Naive thymus-derived CD8-positive, alpha-beta T cell (primary cell): ENCODE measurements at regions not wholly inside any gene's neighbourhood (a gene's known extent, or its start where the extent isn't known, plus 50 kb on each side); places are given as distances from the start of the nearest gene placed in this dataset.
"Not testable (repeated sequence)": the region's sequence is repeated elsewhere in the genome, so short reads cannot be mapped to it uniquely, and the experiment has no call there.

Source experiments
- ATAC-seq, 2 donors: fragments of 150-1000 bp; cut with Tn5 transposase in 1 of 2; sonication (Bioruptor Pico), chemical (Tn5 transposase) in 1 of 2; 1 replicate in 1 of 2; 2 replicates in 1 of 2; pipeline ENCODE4 v1.10.0; 2021; ENCODE audit warnings: mild to moderate bottlenecking in 2 of 2, moderate library complexity in 2 of 2
- POLR2A ChIA-PET: fragments of 350-600 bp; sonication (Branson Sonifier 250); formaldehyde crosslinking; loops from one replicate; lab custom pipeline; 2021; ENCODE audit warnings: antibody characterized with exemption; lab: Charles Lee
- DNase-seq, 10 donors: peaks; one replicate each; pipeline versions ENCODE4 v3.0.0 to v3.0.0-alpha.2; 2020 to 2022
- H3K27ac Mint-ChIP-seq, 10 donors: one replicate each; pipeline ENCODE4 v1.8.0; 2020 to 2022; ENCODE audit warnings: mild to moderate bottlenecking in 10 of 10, mixed read lengths in 10 of 10, moderate library complexity in 4 of 10, inconsistent platforms in 1 of 10
- H3K27me3 Mint-ChIP-seq, 5 donors: one replicate each; pipeline ENCODE4 v1.8.0; 2021 to 2022; ENCODE audit warnings: mixed read lengths in 5 of 5
- H3K36me3 Mint-ChIP-seq, 3 donors: one replicate each; pipeline ENCODE4 v1.8.0; 2020 to 2022; ENCODE audit warnings: mixed read lengths in 3 of 3, mild to moderate bottlenecking in 2 of 3, inconsistent platforms in 1 of 3
- H3K4me1 Mint-ChIP-seq, 4 donors: one replicate each; pipeline ENCODE4 v1.8.0; 2021 to 2022; ENCODE audit warnings: mixed read lengths in 4 of 4
- H3K4me3 Mint-ChIP-seq, 10 donors: one replicate each; pipeline ENCODE4 v1.8.0; 2020 to 2022; ENCODE audit warnings: mild to moderate bottlenecking in 10 of 10, mixed read lengths in 10 of 10, moderate library complexity in 6 of 10, inconsistent platforms in 1 of 10
- H3K9me3 Mint-ChIP-seq, 9 donors: one replicate each; pipeline ENCODE4 v1.8.0; 2020 to 2022; ENCODE audit warnings: mixed read lengths in 9 of 9, mild to moderate bottlenecking in 3 of 9, inconsistent platforms in 1 of 9, moderate library complexity in 1 of 9

DNA sequence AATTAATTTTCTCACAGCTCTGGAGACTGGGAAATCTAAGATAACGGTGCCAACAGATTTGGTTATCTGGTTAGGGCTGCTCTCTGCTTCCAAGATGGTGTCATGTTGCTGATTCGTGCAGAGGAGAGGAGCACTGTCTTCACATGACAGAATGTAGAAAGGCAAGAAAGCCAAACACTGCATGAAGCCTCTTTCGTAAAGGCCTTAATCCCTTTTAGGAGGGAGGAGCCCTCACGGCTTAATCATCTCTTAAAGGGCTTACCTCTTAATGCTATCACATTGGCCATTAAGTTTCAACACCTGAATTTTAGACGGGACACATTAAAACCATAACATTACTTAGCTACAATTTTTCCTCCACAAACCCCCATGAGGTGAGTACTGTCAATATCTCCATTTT is 174.1 kb downstream of the COX18 start:
- Mint-ChIP-seq H3K9me3 (peaks cover 0 to 4% (median 0%) of the 10 kb centered on the region in 9 donors), H3K27me3 (peaks cover 0 to 12% (median 8%) of the 10 kb centered on the region in 5 donors), H3K36me3 (no peaks in the 10 kb centered on the region), H3K4me3 (no peak overlapping the region), H3K4me1 (no peaks in the 10 kb centered on the region), H3K27ac (no peak overlapping the region)
- ATAC-seq (no peak), DNase-seq (no peak)
- POLR2A ChIA-PET: no interaction called here

DNA sequence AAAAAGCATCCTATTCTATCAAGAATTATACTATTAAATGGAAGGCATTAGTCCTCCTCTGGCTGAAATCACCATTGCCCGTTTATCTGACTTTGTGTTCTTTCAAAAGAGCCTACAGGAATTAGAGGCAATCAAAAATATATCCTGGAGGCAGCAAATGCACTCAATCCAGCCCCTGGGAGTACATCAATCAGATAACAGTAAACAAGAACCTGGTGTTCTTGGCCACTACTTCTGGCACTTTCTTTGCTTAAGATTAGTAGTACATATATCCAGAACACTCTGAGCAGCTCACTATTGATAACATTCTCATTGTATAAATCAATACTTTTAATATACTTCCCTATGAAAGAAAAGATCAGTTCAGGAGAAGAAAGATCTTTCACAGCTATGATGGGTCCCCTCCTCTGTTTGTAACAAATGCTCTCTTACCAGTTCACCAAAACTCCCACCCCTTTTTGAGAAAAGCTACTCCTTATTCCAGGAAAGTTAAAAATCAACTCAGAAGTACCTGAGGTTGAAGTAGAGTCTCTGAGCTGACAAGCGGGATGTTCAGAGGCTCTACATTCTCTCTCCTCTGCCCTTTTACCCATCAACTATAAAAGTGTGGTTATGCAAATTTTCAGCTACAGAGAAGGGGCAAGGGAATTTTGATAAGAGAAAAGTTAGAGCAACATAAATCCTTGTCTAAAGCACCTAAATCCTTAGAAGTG is 176.0 kb downstream of the COX18 start:
- POLR2A ChIA-PET: no interaction called here
- Mint-ChIP-seq H3K27ac (no peak overlapping the region), H3K36me3 (no peaks in the 10 kb centered on the region), H3K27me3 (peaks cover 0 to 12% (median 8%) of the 10 kb centered on the region in 5 donors), H3K4me1 (no peaks in the 10 kb centered on the region), H3K9me3 (peaks cover 0 to 4% (median 0%) of the 10 kb centered on the region in 9 donors), H3K4me3 (no peak overlapping the region)
- no peak for DNase-seq
- no peak for ATAC-seq

DNA sequence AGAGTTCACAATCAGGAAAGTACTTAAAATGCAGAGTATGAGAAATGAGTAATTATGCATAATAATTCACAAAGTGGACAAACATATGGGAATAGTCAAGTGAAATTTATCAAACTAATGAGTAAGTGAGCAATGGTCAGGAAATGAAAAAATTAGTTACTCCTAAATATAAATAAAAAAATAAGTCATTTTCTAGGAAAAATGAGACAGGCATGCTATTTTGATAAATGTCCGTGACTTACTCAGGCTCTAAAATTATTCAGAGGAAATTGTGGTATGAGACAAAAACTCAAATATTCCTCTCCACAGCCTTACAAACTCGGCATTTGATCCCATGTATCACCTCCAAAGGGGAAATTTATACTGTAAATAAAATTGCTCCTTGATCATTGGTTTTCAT is 181.2 kb downstream of the COX18 start:
- POLR2A ChIA-PET: no interaction called here
- Mint-ChIP-seq H3K4me1 (no peaks in the 10 kb centered on the region), H3K36me3 (no peaks in the 10 kb centered on the region), H3K4me3 (no peak overlapping the region), H3K9me3 (peaks cover 0 to 3% (median 0%) of the 10 kb centered on the region in 9 donors), H3K27me3 (peaks cover 0 to 11% (median 10%) of the 10 kb centered on the region in 5 donors), H3K27ac (no peak overlapping the region)
- DNase-seq (no peak), ATAC-seq (no peak)

DNA sequence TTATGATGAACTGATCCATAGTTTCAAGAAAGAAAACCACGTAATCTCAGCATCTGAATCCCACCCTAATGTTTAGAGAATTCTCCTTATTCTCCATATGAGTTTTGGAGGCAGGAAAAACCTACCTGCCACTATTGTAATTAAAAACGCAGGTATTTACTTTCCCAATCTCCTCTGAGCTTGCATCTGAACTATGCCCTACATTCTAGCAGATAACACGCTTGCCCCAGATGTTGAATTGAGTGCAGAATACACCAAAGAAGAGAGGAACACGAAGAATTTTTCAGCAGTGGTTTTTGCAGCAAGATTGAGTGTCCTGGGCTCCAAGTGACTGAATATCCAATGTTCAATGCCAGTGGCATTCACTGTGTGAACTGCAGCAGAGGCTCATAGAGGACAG is 182.4 kb downstream of the COX18 start:
- Mint-ChIP-seq H3K4me3 (no peak overlapping the region), H3K9me3 (peaks cover 0 to 5% (median 0%) of the 10 kb centered on the region in 9 donors), H3K4me1 (no peaks in the 10 kb centered on the region), H3K36me3 (no peaks in the 10 kb centered on the region), H3K27me3 (peaks cover 0 to 10% (median 8%) of the 10 kb centered on the region in 5 donors), H3K27ac (no peak overlapping the region)
- POLR2A ChIA-PET: no interaction called here
- no peak for ATAC-seq
- DNase-seq: no peak

DNA sequence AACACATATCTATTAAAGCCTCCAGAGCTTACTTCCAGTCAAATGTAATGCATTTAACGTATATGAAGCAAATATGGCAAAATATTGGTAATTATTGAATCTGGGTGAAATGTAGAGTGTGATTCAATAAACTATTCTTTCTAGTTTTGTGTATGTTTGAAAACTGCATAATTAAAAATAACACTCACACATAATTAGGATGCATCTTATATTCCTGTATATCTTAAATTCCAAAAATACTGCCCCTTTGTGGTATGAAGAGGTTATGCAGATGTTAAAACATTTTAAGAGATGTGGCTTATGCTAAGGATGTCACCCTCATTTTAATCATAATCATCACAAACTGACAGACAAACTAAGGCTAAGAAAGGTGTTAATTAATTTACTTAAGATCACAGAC is 182.9 kb downstream of the COX18 start:
- DNase-seq: no peak
- Mint-ChIP-seq H3K4me3 (no peak overlapping the region), H3K27me3 (peaks cover 0 to 8% (median 8%) of the 10 kb centered on the region in 5 donors), H3K36me3 (no peaks in the 10 kb centered on the region), H3K27ac (no peak overlapping the region), H3K9me3 (peaks cover 0 to 5% (median 0%) of the 10 kb centered on the region in 9 donors), H3K4me1 (no peaks in the 10 kb centered on the region)
- no peak for ATAC-seq
- POLR2A ChIA-PET: no interaction called here

DNA sequence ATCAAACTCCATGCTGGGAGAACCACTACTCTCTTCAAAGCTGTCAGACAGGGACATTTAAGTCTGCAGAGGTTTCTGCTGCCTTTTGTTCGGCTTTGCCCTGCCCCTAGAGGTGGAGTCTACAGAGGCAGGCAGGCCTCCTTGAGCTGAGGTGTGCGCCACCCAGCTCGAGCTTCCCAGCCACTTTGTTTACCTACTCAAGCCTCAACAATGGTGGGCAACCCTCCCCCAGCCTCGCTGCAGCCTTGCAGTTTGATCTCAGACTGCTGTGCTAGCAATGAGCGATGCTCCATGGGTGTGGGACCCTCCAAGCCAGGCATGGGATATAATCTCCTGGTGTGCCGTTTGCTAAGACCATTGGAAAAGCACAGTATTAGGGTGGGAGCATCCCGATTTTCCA is 185.3 kb downstream of the COX18 start:
- not testable (repeated sequence) for H3K27me3 Mint-ChIP-seq

DNA sequence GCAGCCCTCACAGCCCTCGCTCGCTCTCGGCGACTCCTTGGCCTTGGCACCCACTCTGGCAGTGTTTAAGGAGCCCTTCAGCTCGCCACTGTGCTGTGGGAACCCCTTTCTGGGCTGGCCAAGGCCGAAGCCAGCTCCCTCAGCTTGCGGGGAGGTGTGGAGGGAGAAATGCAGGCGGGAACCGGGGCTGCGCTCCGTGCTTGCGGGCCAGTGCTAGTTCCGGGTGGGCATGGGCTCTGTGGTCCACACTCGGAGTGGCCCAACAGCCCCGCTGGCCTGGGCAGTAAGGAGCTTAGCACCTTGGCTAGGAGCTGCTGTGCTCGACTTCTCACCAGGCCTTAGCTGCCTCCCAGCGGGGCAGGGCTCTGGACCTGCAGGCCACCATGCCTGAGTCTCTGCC is 192.6 kb downstream of the COX18 start:
- no peak for ATAC-seq
- H3K27ac Mint-ChIP-seq: no peak overlapping the region
- peaks cover 0 to 11% (median 5%) of the 10 kb centered on the region in 9 donors for H3K9me3 Mint-ChIP-seq
- no peak overlapping the region for H3K4me3 Mint-ChIP-seq
- POLR2A ChIA-PET: no interaction called here
- DNase-seq: peak in 1 of 10 donors; percentile 47
- no peaks in the 10 kb centered on the region for H3K36me3 Mint-ChIP-seq
- H3K27me3 Mint-ChIP-seq: peaks cover 0 to 4% (median 0%) of the 10 kb centered on the region in 5 donors
- no peaks in the 10 kb centered on the region for H3K4me1 Mint-ChIP-seq

More for the DNA sequence above, 185.3 kb downstream of the COX18 start:
- ATAC-seq, POLR2A ChIA-PET, DNase-seq, H3K27ac Mint-ChIP-seq, H3K4me3 Mint-ChIP-seq, H3K4me1 Mint-ChIP-seq, H3K36me3 Mint-ChIP-seq: not testable (repeated sequence)
- H3K9me3 Mint-ChIP-seq: peaks cover 0 to 11% (median 0%) of the 10 kb centered on the region in 9 donors

DNA sequence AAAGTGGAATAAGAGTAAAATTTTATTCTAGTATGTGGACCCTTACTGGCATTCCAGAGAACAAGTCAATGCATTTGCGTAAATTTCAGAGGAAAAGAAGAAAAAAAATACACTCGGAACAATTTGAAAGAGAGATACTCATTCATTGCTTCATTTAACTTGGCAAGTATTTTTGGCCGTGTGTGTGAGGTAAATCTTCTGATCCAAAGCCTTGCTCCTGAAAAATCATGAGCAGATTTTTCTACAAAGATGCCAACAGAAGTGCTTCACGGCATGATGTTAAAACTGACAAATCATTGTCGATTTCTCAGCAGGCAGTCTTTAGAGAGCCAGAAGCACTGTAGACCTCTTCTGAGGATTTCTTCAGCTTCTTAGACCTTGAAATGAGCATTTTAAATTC is 194.0 kb downstream of the COX18 start:
- Mint-ChIP-seq H3K4me1 (no peaks in the 10 kb centered on the region), H3K27me3 (peaks cover 0 to 2% (median 0%) of the 10 kb centered on the region in 5 donors), H3K4me3 (no peak overlapping the region), H3K27ac (no peak overlapping the region), H3K9me3 (peaks cover 0 to 11% (median 5%) of the 10 kb centered on the region in 9 donors), H3K36me3 (no peaks in the 10 kb centered on the region)
- DNase-seq (no peak), ATAC-seq (no peak)
- POLR2A ChIA-PET: interaction anchor here (0.7 kb wide), 1 partner anchor 491 kb away, joined by 3 read pairs; no protein-coding TSS in a partner anchor

DNA sequence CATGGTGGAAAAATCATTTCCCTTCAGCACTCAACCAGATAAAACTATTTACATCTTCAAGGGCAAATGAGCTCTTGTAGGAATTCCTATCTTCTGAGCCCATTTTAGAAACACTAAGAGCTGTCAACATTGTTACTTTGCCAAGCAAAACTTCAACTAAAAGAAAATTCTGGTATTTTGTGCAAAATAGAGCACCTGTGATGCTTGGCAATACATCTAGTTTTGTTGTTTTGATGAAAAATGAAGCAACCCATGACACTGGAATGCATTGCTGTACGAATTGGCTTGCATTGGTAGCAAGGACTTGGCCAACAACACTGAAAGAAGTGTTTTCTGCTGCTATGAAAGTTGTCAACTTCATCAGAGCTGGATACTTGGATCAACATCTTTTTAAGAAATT is 194.4 kb downstream of the COX18 start:
- peaks cover 0 to 9% (median 5%) of the 10 kb centered on the region in 9 donors for H3K9me3 Mint-ChIP-seq
- H3K4me1 Mint-ChIP-seq: no peaks in the 10 kb centered on the region
- H3K36me3 Mint-ChIP-seq: no peaks in the 10 kb centered on the region
- no peak for ATAC-seq
- POLR2A ChIA-PET: interaction anchor here (0.7 kb wide), 1 partner anchor 492 kb away, joined by 3 read pairs; no protein-coding TSS in a partner anchor
- no peak overlapping the region for H3K4me3 Mint-ChIP-seq
- H3K27me3 Mint-ChIP-seq: peaks cover 0 to 6% (median 0%) of the 10 kb centered on the region in 5 donors
- DNase-seq: no peak
- H3K27ac Mint-ChIP-seq: no peak overlapping the region

DNA sequence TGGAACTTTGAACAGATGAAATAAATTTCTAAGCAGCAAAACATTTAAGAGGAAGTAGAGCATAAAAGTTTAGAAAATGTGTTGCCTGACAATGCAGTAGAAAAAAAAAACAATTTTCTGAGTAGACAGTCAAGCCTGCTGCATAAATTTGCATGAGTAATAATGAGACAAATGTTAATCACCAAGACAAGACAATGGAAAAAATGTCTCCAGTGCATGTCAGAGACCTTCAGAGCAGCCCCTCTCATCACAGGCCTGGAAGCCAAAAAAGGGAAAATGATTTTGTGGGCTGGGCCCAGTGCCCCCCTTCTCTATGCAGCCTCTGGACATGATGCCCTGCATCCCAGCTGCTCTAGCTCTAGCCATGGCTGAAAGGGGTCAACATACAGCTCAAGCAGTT is 204.6 kb downstream of the COX18 start:
- no peak for ATAC-seq
- no peak overlapping the region for H3K4me3 Mint-ChIP-seq

DNA sequence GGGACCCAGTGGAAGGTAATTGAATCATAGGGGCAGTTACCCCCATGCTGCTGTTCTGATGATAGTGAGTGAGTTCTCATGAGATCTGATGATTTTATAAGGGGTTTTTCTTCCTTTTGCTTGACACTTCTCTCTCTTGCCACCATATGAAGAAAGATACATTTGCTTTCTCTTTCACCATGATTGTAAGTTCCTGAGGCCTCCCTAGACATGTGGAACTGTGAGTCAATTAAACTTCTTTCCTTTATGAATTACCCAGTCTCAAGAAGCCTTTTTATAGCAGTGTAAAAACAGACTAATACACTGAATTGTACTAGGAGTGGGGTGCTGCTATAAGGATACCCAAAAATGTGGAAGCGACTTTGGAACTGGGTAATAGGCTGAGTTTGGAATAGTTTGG is 205.2 kb downstream of the COX18 start:
- H3K36me3 Mint-ChIP-seq, ATAC-seq, POLR2A ChIA-PET, H3K27ac Mint-ChIP-seq, H3K4me3 Mint-ChIP-seq, H3K4me1 Mint-ChIP-seq, DNase-seq: not testable (repeated sequence)
- Mint-ChIP-seq H3K27me3 (peaks cover 0 to 23% (median 0%) of the 10 kb centered on the region in 5 donors), H3K9me3 (peaks cover 0 to 25% (median 8%) of the 10 kb centered on the region in 9 donors)

More for the DNA sequence above, 204.6 kb downstream of the COX18 start:
- Mint-ChIP-seq H3K27me3 (peaks cover 0 to 27% (median 0%) of the 10 kb centered on the region in 5 donors), H3K27ac (no peak overlapping the region), H3K36me3 (no peaks in the 10 kb centered on the region), H3K9me3 (peaks cover 0 to 25% (median 11%) of the 10 kb centered on the region in 9 donors), H3K4me1 (no peaks in the 10 kb centered on the region)
- no peak for DNase-seq
- POLR2A ChIA-PET: no interaction called here

DNA sequence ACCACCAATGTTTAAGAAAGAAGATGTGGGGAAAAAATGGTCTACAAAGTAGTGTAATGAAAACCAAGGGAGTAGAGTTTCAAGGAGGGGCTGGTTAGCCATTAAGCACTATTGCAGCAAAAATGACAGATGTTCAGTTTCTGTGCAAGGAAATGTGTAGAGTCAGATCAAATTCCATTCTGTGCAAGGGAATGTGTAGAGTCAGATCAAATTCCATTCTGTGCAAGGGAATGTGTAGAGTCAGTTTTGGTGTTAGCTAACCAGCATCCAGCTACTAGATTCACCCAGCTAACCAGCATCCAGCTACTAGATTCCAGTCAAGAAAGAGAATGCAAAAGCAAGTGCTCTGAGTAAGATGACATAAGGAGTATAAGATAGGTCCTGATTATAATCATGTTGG is 208.8 kb downstream of the COX18 start:
- H3K4me1 Mint-ChIP-seq: no peaks in the 10 kb centered on the region
- POLR2A ChIA-PET: no interaction called here
- no peaks in the 10 kb centered on the region for H3K36me3 Mint-ChIP-seq
- no peak overlapping the region for H3K27ac Mint-ChIP-seq
- H3K27me3 Mint-ChIP-seq: peaks cover 0 to 13% (median 0%) of the 10 kb centered on the region in 5 donors
- DNase-seq (no peak), ATAC-seq (no peak)
- H3K4me3 Mint-ChIP-seq: no peak overlapping the region
- peaks cover 0 to 3% (median under 1%) of the 10 kb centered on the region in 9 donors for H3K9me3 Mint-ChIP-seq

DNA sequence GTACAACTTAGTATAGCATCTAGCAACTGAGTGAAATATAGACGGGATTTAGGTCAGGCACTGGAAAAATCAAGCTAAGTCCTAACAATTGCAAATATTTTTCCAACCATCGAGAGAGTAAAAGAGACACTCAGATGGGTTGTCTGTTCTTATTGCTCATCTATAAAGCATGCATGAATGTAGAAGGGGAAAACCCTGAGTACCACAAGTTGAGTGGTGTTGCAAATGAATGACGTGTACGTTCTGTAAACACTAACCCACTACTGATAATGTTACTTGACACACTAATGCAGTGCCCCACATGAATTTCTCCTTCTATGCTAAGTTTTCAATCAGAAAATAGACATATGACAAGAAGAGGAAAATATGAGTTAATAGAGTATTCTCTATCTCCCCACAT is 211.2 kb downstream of the COX18 start:
- POLR2A ChIA-PET: no interaction called here
- DNase-seq (no peak), ATAC-seq (no peak)
- no peak overlapping the region for H3K4me3 Mint-ChIP-seq
- no peaks in the 10 kb centered on the region for H3K36me3 Mint-ChIP-seq
- H3K27me3 Mint-ChIP-seq: peaks cover 0 to 7% (median 0%) of the 10 kb centered on the region in 5 donors
- no peak overlapping the region for H3K27ac Mint-ChIP-seq
- no peaks in the 10 kb centered on the region for H3K4me1 Mint-ChIP-seq
- peaks cover 0 to 8% (median 0%) of the 10 kb centered on the region in 9 donors for H3K9me3 Mint-ChIP-seq
